Activated CD4-positive, alpha-beta memory T cell treated with anti-CD3 and anti-CD28 coated beads for 36 hours (primary cell): ENCODE measurements at regions not wholly inside any gene's neighbourhood (a gene's known extent, or its start where the extent isn't known, plus 50 kb on each side); places are given as distances from the start of the nearest gene placed in this dataset.
"Not testable (repeated sequence)": the region's sequence is repeated elsewhere in the genome, so short reads cannot be mapped to it uniquely, and the experiment has no call there.

Experiments
- CTCF ChIA-PET: fragments of 350-600 bp; sonication (Branson Sonifier 250); formaldehyde crosslinking; loops from one replicate; lab custom pipeline; 2021; ENCODE audit warnings: antibody characterized with exemption, inconsistent platforms; lab: Charles Lee
- POLR2A ChIA-PET: fragments of 350-600 bp; sonication (Branson Sonifier 250); formaldehyde crosslinking; loops from one replicate; lab custom pipeline; 2021; ENCODE audit warnings: antibody characterized with exemption; lab: Charles Lee
- DNase-seq: peaks from one replicate; pipeline ENCODE4 v3.0.0-alpha.2; 2020
- H3K27ac Mint-ChIP-seq: one replicate; pipeline ENCODE4 v1.8.0; 2021; ENCODE audit warnings: mixed read lengths
- H3K27me3 Mint-ChIP-seq: one replicate; pipeline ENCODE4 v1.8.0; 2021; ENCODE audit warnings: mixed read lengths
- H3K36me3 Mint-ChIP-seq: one replicate; pipeline ENCODE4 v1.8.0; 2021; ENCODE audit warnings: mixed read lengths
- H3K4me1 Mint-ChIP-seq: one replicate; pipeline ENCODE4 v1.8.0; 2021; ENCODE audit warnings: low read depth, mixed read lengths
- H3K4me3 Mint-ChIP-seq: one replicate; pipeline ENCODE4 v1.8.0; 2021; ENCODE audit warnings: mild to moderate bottlenecking, mixed read lengths
- H3K9me3 Mint-ChIP-seq: one replicate; pipeline ENCODE4 v1.8.0; 2021; ENCODE audit warnings: mixed read lengths
- intact Hi-C: fragments of 100-400 bp; cut with micrococcal nuclease; formaldehyde crosslinking; loops from one replicate; pipeline ENCODE4 v1.15.1; 2023

DNA sequence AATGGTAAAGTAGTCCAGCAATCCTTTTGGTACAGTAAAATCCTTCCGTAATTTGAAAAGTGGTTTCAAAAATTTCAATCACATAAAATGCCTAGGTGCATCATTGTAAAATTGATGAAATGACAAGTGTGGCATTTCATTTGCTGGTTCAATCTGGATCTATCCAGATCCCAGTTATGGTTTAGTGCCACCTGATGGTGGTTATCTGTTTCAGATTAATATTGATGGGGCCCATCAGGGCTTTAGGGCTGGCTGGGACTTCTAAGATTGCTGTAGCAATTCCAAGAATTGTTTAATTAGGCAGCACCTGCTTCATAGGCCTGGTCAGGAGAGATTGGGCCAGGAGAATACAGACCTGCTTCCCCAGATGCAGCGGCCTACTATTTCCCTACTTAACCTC is 55.5 kb upstream of the PIK3C3 start:
- no peak overlapping the region for H3K4me3 Mint-ChIP-seq
- ChIA-PET POLR2A (no interaction called here), CTCF (no interaction called here)
- no peaks in the 10 kb centered on the region for H3K36me3 Mint-ChIP-seq
- no peak for DNase-seq
- intact Hi-C loops: no loop called here
- peaks cover 4% of the 10 kb centered on the region for H3K27me3 Mint-ChIP-seq
- no peaks in the 10 kb centered on the region for H3K9me3 Mint-ChIP-seq
- H3K27ac Mint-ChIP-seq: no peak overlapping the region
- no peaks in the 10 kb centered on the region for H3K4me1 Mint-ChIP-seq

DNA sequence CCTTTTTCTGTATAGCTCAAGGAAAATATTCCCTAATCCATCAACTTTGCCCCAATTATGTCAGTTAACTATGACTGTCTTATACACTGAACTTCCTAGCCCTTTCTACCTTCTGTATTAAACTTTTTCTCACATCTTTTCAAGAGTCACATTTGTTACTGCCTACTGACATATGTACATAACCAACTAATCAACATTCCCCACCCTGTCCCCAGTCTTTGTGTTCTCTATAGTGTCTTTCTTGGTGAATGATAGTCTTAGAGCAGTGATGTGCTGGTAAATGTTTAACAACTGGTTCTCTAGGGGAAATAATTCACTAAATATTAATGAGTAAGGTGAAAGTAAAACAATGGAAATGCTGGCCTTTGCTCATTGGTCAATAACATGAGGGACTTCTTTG is 61.6 kb upstream of the PIK3C3 start:
- intact Hi-C loops: no loop called here
- H3K27me3 Mint-ChIP-seq: peaks cover 4% of the 10 kb centered on the region
- no peak for DNase-seq
- no peak overlapping the region for H3K4me3 Mint-ChIP-seq
- no peaks in the 10 kb centered on the region for H3K36me3 Mint-ChIP-seq
- H3K4me1 Mint-ChIP-seq: no peaks in the 10 kb centered on the region
- POLR2A ChIA-PET: no interaction called here
- no peaks in the 10 kb centered on the region for H3K9me3 Mint-ChIP-seq
- CTCF ChIA-PET: no interaction called here
- H3K27ac Mint-ChIP-seq: no peak overlapping the region

DNA sequence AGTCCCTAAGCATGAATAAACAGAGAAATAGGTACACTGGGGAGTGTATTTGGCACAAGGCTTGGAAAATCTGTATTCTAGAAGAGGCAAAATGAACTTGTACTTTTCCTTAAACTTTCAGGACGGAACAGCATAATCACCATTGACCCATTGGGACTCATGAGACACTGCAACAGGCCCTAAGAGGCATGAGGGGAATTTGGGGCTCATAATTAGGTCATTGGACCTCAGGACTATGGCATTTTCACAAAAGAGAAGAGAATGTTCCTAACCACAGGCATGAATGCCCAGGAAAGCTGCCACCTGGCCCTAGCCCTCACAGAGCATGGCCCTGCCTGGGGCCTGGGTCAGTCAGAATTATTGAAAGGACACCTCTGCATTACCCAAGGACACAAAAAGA is 67.9 kb upstream of the PIK3C3 start:
- ChIA-PET CTCF (no interaction called here), POLR2A (no interaction called here)
- Mint-ChIP-seq H3K4me3 (no peak overlapping the region), H3K27ac (no peak overlapping the region), H3K9me3 (no peaks in the 10 kb centered on the region), H3K36me3 (no peaks in the 10 kb centered on the region), H3K27me3 (no peaks in the 10 kb centered on the region), H3K4me1 (no peaks in the 10 kb centered on the region)
- no peak for DNase-seq
- intact Hi-C loops: no loop called here

DNA sequence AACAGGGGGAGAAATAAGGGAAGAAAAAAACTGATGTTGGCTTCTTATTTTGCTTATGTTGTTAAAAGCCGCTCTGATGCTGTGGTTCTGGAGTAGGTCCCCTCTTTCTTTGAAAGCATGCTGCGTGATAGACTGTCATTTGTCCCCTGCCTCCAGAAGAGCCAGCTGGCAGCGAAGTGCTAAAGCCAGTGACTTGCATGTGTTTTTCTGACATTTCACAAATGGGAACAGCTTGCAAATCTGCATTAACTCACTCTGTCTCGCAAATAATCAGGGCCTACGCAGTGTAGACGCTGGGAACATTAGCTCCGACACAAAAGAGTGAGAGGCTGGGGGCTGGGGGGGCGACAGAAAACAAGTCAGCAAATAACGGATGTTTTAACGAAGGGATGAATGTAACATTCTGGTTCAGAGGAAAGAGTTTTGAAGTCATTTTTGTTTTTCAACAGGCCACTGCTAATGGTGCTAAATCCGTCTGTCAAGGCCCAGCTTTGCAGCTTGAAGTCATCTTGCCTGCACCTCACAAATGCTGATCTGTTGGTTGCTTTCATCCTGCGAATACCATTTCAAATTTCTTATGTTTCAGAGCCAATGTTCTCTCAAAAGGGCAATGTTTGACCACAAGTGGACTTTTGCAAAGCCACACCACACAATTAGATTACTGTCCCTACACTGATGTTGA is 68.8 kb upstream of the PIK3C3 start:
- POLR2A ChIA-PET: no interaction called here
- Mint-ChIP-seq H3K4me1 (no peaks in the 10 kb centered on the region), H3K27me3 (no peaks in the 10 kb centered on the region), H3K9me3 (no peaks in the 10 kb centered on the region), H3K36me3 (no peaks in the 10 kb centered on the region), H3K27ac (no peak overlapping the region), H3K4me3 (no peak overlapping the region)
- no peak for DNase-seq
- CTCF ChIA-PET: no interaction called here
- intact Hi-C loops: no loop called here

DNA sequence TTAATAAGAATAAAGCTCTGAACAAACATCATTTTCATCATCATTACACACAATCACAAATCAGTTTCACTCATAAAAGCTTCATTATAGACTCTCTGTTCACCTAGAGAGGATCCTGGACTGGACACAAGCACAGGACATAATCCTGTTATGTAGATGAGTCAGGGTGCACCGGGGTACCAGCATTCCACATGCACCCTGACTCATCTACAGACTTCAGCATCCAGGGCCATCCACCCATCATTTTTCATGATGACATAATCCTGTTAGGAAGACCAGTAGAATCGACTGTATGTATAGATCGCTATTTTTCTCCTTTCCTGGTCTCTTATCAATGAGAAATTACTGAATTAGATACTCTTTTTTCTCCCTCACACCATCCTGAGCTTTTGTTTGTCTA is 73.7 kb upstream of the PIK3C3 start:
- intact Hi-C loops: no loop called here
- Mint-ChIP-seq H3K4me3 (no peak overlapping the region), H3K4me1 (no peaks in the 10 kb centered on the region), H3K27ac (no peak overlapping the region), H3K9me3 (no peaks in the 10 kb centered on the region), H3K36me3 (no peaks in the 10 kb centered on the region), H3K27me3 (no peaks in the 10 kb centered on the region)
- no peak for DNase-seq
- CTCF ChIA-PET: no interaction called here
- POLR2A ChIA-PET: no interaction called here

DNA sequence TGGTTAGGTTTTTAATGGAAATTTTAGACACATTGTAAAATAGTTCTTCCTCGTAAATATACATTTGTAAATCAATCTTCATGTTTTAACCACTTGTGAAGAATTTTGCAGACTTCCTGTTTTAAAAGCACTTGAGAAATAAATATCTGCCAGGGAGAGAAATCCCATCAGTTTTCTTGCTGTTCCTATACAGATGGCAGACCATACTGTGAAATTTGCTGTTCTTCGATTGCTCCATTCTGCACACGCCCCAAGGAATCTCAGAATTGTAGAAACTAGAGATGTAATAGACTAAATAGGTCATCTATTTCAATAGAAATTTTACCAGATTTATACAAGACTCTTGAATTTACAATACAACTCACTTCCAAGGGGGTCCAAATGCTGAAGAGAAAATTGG is 75.8 kb upstream of the PIK3C3 start:
- ChIA-PET CTCF (no interaction called here), POLR2A (no interaction called here)

DNA sequence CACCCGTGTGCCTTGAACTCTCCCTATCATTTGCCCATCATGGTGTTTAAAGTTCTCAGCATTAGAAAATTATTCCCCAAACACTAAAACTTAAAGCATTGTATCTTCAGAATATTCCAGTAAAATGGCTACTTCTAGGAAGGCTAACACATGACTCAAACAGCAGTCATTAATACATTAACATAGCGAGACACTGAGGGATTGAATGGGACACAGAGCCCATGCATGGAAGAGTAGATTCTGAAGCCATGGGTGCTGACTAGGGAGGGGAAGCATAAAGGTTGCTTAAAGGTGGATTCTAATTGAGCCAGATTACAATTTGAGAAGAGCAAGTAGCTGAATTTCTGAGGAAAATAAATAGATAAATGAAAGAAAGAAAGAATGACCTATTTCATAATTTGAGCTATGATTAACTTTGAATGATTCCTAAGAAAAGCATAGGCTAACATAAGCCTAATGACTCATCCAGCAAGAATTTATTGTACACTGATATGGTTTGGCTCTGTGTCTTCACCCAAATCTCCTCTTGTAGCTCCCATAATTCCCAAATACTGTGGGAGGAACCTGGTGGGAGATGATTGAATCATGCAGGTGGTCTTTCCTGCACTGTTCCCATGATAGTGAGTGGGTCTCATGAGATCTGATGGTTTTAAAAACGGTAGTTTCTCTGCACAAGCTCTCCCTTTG is 79.8 kb upstream of the PIK3C3 start:
- Mint-ChIP-seq H3K36me3 (no peaks in the 10 kb centered on the region), H3K9me3 (no peaks in the 10 kb centered on the region), H3K4me1 (peaks cover 4% of the 10 kb centered on the region), H3K4me3 (no peak overlapping the region), H3K27ac (no peak overlapping the region), H3K27me3 (peaks cover 6% of the 10 kb centered on the region)
- CTCF ChIA-PET: no interaction called here
- no peak for DNase-seq
- POLR2A ChIA-PET: no interaction called here
- intact Hi-C loops: no loop called here

More for the DNA sequence above, 75.8 kb upstream of the PIK3C3 start:
- intact Hi-C loops: no loop called here
- Mint-ChIP-seq H3K9me3 (no peaks in the 10 kb centered on the region), H3K27ac (no peak overlapping the region), H3K36me3 (no peaks in the 10 kb centered on the region), H3K4me3 (no peak overlapping the region), H3K27me3 (peaks cover 4% of the 10 kb centered on the region), H3K4me1 (no peaks in the 10 kb centered on the region)
- DNase-seq: no peak

DNA sequence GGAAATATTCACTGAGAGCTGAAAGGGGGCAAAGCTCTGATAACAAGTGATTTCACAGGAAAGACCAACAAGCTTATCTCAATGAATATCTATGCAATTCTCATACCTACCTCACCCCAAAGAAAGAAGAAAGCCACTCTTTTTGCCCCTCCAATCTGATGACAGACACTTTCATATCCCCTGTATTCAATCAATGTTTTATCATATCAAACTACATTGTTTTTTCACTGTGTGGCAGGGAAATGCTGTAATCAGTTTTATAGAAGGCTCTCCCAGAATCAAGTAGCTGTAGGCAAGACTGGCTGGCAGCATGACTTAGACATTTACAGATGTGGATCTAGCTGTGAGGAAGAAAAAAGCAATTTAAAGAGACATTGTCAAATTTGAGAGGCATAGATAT is 81.3 kb upstream of the PIK3C3 start:
- no peak for DNase-seq
- Mint-ChIP-seq H3K36me3 (no peaks in the 10 kb centered on the region), H3K9me3 (no peaks in the 10 kb centered on the region), H3K4me1 (peaks cover 4% of the 10 kb centered on the region), H3K27me3 (peaks cover 6% of the 10 kb centered on the region), H3K4me3 (no peak overlapping the region), H3K27ac (no peak overlapping the region)
- POLR2A ChIA-PET: no interaction called here
- intact Hi-C loops: no loop called here
- CTCF ChIA-PET: no interaction called here

DNA sequence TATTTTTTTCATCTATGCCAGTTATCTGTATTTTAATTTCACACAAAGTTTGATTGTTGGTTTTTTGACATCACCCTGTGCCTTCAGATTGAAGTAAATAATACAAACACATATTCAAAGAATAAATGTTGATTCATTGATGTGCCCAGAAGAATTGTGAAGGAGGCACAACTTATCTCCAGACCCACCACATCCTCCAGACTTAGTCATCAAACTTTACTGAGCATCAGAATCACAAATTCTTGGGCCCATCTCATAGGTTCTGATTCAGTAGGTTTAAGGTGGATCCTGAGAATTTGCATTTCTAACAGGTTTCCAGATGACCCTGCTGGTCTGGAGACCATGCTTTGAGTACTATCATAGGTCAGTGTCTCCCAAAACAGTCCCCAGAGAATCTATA is 82.8 kb upstream of the PIK3C3 start:
- ChIA-PET CTCF (no interaction called here), POLR2A (no interaction called here)
- intact Hi-C loops: no loop called here
- H3K4me1 Mint-ChIP-seq: peaks cover 4% of the 10 kb centered on the region
- DNase-seq: no peak
- no peak overlapping the region for H3K4me3 Mint-ChIP-seq
- H3K36me3 Mint-ChIP-seq: no peaks in the 10 kb centered on the region
- no peaks in the 10 kb centered on the region for H3K9me3 Mint-ChIP-seq
- H3K27ac Mint-ChIP-seq: no peak overlapping the region
- peaks cover 6% of the 10 kb centered on the region for H3K27me3 Mint-ChIP-seq

DNA sequence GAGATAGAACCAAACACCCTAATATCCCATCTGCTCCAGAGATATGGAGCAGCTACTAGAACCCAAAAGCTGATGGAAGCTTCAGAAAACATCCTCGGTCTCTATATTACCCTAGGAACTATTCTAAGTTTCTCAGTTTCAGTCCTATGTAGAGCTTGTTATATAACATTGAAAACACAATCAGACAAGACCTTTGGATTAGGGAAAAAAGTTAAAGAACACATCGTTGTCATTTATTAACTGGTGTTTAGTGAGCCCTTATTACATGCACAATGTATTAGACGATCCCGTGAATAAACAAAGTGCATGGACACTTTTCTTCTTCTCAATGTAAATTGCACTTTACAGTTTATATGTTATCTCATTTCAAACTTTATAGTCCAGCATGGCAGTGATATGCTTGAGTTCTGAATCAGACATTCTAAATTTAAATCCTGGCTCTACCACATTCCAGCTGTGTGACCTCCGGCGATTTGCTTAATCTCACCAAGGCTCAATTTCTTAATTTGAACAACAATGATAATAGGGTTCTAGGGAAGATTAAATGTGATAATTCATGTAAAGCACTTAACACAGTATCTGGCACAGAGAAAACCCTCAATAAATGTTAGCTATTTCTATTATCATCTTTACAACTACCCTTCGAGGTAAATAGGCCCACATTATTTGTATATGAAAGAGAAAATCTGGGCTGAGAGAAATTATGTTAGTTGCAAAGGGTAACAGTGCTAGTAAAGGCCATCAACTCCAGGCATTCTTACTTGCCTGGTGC is 83.6 kb upstream of the PIK3C3 start:
- intact Hi-C loops: no loop called here
- Mint-ChIP-seq H3K9me3 (no peaks in the 10 kb centered on the region), H3K27me3 (peaks cover 6% of the 10 kb centered on the region), H3K4me3 (no peak overlapping the region), H3K4me1 (peaks cover 4% of the 10 kb centered on the region), H3K36me3 (no peaks in the 10 kb centered on the region), H3K27ac (no peak overlapping the region)
- DNase-seq: no peak
- CTCF ChIA-PET: no interaction called here
- POLR2A ChIA-PET: no interaction called here

DNA sequence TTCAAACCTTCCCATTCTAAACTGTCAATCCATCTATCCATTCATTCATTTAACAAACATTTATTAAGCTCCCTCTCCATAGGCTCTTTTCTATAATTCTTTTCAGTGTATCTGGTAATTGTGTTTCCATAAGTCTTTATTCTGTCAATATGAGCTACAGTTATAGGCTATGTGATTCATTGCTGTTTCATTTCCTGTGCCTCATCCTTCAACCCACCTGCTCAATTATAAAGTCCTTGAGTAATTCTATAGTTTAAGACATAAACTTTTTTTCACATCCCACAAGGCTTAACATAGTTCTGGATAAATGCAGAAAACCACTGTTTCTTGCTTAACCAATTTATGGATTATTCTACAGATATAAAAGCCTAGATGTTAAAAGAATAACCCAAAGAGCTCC is 84.2 kb upstream of the PIK3C3 start:
- no peak overlapping the region for H3K4me3 Mint-ChIP-seq
- H3K9me3 Mint-ChIP-seq: no peaks in the 10 kb centered on the region
- H3K36me3 Mint-ChIP-seq: no peaks in the 10 kb centered on the region
- no peak overlapping the region for H3K27ac Mint-ChIP-seq
- intact Hi-C loops: no loop called here
- CTCF ChIA-PET: no interaction called here
- H3K4me1 Mint-ChIP-seq: peaks cover 4% of the 10 kb centered on the region
- H3K27me3 Mint-ChIP-seq: peaks cover 6% of the 10 kb centered on the region
- POLR2A ChIA-PET: no interaction called here
- no peak for DNase-seq

DNA sequence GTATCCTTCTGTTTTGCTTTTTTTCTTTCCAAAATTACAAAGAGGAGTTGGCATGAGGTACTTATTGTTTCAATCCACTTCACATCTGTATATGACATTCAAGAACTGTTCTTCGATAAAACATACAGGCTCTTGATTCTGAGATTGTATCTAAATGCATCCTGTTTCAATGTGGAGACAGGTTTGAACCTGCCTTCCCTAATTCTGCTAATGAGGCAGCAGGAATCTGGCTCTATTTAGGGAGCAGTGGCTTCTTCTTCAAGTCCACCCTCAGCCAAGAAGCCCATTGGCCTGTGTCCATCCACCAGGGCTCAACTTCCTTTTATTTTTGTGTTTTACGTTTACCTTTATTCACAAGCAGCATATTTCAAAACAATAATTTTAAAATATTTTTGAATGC is 84.8 kb upstream of the PIK3C3 start:
- ChIA-PET POLR2A (no interaction called here), CTCF (no interaction called here)
- Mint-ChIP-seq H3K27me3 (peaks cover 6% of the 10 kb centered on the region), H3K4me3 (no peak overlapping the region), H3K9me3 (no peaks in the 10 kb centered on the region), H3K4me1 (peaks cover 4% of the 10 kb centered on the region), H3K27ac (no peak overlapping the region), H3K36me3 (no peaks in the 10 kb centered on the region)
- intact Hi-C loops: no loop called here
- no peak for DNase-seq

DNA sequence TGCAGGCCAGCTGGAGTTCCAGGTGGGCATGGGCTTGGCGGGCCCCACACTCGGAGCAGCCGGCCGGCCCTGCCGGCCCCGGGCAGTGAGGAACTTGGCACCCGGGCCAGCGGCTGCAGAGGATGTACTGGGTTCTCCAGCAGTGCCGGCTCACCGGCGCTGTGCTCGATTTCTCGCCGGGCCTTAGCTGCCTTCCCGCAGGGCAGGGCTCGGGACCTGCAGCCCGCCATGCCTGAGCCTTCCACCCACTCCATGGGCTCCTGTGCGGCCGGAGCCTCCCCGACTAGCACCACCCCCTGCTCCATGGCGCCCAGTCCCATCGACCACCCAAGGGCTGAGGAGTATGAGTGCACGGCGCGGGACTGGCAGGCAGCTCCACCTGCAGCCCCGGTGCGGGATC is 89.2 kb upstream of the PIK3C3 start:
- H3K4me3 Mint-ChIP-seq, H3K36me3 Mint-ChIP-seq, POLR2A ChIA-PET, CTCF ChIA-PET, H3K4me1 Mint-ChIP-seq, intact Hi-C loops, DNase-seq, H3K27me3 Mint-ChIP-seq, H3K27ac Mint-ChIP-seq, H3K9me3 Mint-ChIP-seq: not testable (repeated sequence)
